OCI-LY7 (cell line): ENCODE measurements at regions not wholly inside any gene's neighbourhood (a gene's known extent, or its start where the extent isn't known, plus 50 kb on each side); places are given as distances from the start of the nearest gene placed in this dataset.

Experiments used
- BruUV-seq: library from RNA; stranded (reverse); fragments of 400-500 nt; replicated peaks from 2 replicates; lab custom pipeline; 2021; lab: Mats Ljungman, UMichigan
- CTCF ChIA-PET: fragments of 300-600 bp; sonication (Branson Sonifier 250); formaldehyde crosslinking; loops from one replicate; lab custom pipeline; 2022; ENCODE audit warnings: antibody characterized with exemption; ENCODE audit not compliant: unreplicated experiment; lab: Charles Lee
- POLR2A ChIA-PET: fragments of 300-600 bp; sonication (Branson Sonifier 250); formaldehyde crosslinking; loops from one replicate; lab custom pipeline; 2022; ENCODE audit warnings: antibody characterized with exemption; lab: Charles Lee
- DNase-seq: peaks from one replicate; pipeline ENCODE4 v3.0.0-alpha.2; 2015; ENCODE audit warnings: low spot score
- H2AFZ ChIP-seq: fragments of 200-600 bp; sonication (generic), shearing (Covaris generic); 2 replicates; pipeline ENCODE4 v1.6.1; 2014; ENCODE audit warnings: mild to moderate bottlenecking, antibody characterized with exemption, low read length, moderate library complexity
- H3K27ac ChIP-seq: fragments of 200-600 bp; sonication (generic); 2 replicates; pipeline ENCODE4 v1.5.1; 2014; ENCODE audit warnings: mixed run types, low read depth, mild to moderate bottlenecking, moderate library complexity, low read length, inconsistent platforms; ENCODE audit not compliant: poor library complexity, severe bottlenecking
- H3K36me3 ChIP-seq: fragments of 200-600 bp; sonication (generic); 2 replicates; pipeline ENCODE4 v1.6.1; 2014; ENCODE audit warnings: mild to moderate bottlenecking, antibody characterized with exemption, low read length, moderate library complexity, mixed read lengths; ENCODE audit not compliant: insufficient read depth
- H3K4me1 ChIP-seq: fragments of 200-600 bp; sonication (generic); 2 replicates; pipeline ENCODE4 v1.5.1; 2014; ENCODE audit warnings: mild to moderate bottlenecking, low read length; ENCODE audit not compliant: insufficient read depth, poor library complexity, severe bottlenecking
- H3K4me2 ChIP-seq: fragments of 200-600 bp; sonication (generic); 2 replicates; pipeline ENCODE4 v1.6.1; 2014; ENCODE audit warnings: mild to moderate bottlenecking, low read length
- H3K4me3 ChIP-seq: fragments of 200-600 bp; sonication (generic); 2 replicates; pipeline ENCODE4 v1.5.1; 2014; ENCODE audit warnings: mild to moderate bottlenecking, low read depth, low read length; ENCODE audit not compliant: poor library complexity, severe bottlenecking
- H3K79me2 ChIP-seq: fragments of 200-600 bp; sonication (generic); 2 replicates; pipeline ENCODE4 v1.6.1; 2016; ENCODE audit warnings: low read depth, mild to moderate bottlenecking, low read length, moderate library complexity, mixed read lengths; ENCODE audit not compliant: insufficient read depth
- H3K9me2 ChIP-seq: fragments of 200-600 bp; sonication (generic); 2 replicates; pipeline ENCODE4 v1.6.1; 2016; ENCODE audit warnings: mild to moderate bottlenecking, low read length, mixed read lengths; ENCODE audit not compliant: insufficient read depth
- H3K9me3 ChIP-seq: fragments of 200-600 bp; sonication (generic); 2 replicates; pipeline ENCODE4 v1.6.1; 2014; ENCODE audit warnings: mild to moderate bottlenecking, mixed run types, low read length, mixed read lengths
- H4K20me1 ChIP-seq: fragments of 200-600 bp; sonication (generic); 2 replicates; pipeline ENCODE4 v1.6.1; 2014; ENCODE audit warnings: mild to moderate bottlenecking, antibody characterized with exemption, low read length, moderate library complexity, mixed read lengths; ENCODE audit not compliant: insufficient read depth
- EZH2phosphoT487 ChIP-seq: fragments of 200-600 bp; sonication (generic); IDR thresholded peaks from 2 replicates; pipeline ENCODE4 v1.6.1; 2018; ENCODE audit warnings: low read depth, borderline replicate concordance, mild to moderate bottlenecking, mixed run types, antibody characterized with exemption, low read length, moderate library complexity, mixed read lengths
- intact Hi-C: fragments of 100-400 bp; cut with micrococcal nuclease; formaldehyde crosslinking; loops from one replicate; pipeline ENCODE4 v1.10.0; 2022; ENCODE audit not compliant: unreplicated experiment
- TF ChIP-seq, protein P1 (sequence below): fragments of 200-600 bp; sonication (generic); conservative IDR thresholded peaks from 2 replicates; pipeline ENCODE4 v1.5.1; 2014; ENCODE audit warnings: mild to moderate bottlenecking, antibody characterized with exemption, low read length, moderate library complexity, mixed read lengths

DNA sequence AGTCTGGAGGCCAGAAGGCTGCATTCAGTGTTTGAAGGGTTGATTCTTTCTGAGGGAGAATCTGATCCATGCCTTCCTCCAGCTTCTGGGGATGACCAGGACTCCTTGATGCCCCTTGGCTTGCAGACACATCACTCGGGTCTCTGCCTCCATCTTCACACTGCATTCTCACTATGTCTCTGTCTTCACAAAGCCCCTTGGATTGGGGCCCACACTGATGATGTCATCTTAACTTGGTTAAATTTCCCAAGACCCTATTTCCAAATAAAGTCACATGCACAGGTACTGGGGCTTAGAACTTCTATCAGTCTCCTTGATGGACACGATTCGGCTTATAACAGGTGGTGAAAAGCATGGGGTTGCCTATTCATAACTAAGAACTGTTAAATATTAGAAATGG lies 112.1 kb upstream of the MYOCD start:
- Histone ChIP-seq H3K4me1 (no peaks in the 10 kb centered on the region), H3K27ac (no peak overlapping the region), H3K4me2 (no peak overlapping the region), H3K9me3 (no peaks in the 10 kb centered on the region), H3K9me2 (no peaks in the 10 kb centered on the region), H3K4me3 (no peak overlapping the region), H3K79me2 (no peaks in the 10 kb centered on the region), H2AFZ (no peak overlapping the region), H3K36me3 (no peaks in the 10 kb centered on the region), H4K20me1 (no peaks in the 10 kb centered on the region)
- ChIA-PET POLR2A (interaction anchor here (0.5 kb wide), 1 partner anchor 146 kb away, joined by 4 read pairs; no protein-coding TSS in a partner anchor), CTCF (no interaction called here)
- BruUV-seq: no TSS peak
- TF ChIP-seq EZH2phosphoT487: no peak
- TF ChIP-seq, protein P1, sequence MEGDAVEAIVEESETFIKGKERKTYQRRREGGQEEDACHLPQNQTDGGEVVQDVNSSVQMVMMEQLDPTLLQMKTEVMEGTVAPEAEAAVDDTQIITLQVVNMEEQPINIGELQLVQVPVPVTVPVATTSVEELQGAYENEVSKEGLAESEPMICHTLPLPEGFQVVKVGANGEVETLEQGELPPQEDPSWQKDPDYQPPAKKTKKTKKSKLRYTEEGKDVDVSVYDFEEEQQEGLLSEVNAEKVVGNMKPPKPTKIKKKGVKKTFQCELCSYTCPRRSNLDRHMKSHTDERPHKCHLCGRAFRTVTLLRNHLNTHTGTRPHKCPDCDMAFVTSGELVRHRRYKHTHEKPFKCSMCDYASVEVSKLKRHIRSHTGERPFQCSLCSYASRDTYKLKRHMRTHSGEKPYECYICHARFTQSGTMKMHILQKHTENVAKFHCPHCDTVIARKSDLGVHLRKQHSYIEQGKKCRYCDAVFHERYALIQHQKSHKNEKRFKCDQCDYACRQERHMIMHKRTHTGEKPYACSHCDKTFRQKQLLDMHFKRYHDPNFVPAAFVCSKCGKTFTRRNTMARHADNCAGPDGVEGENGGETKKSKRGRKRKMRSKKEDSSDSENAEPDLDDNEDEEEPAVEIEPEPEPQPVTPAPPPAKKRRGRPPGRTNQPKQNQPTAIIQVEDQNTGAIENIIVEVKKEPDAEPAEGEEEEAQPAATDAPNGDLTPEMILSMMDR: no peak
- DNase-seq: no peak
- intact Hi-C loops: no loop called here

DNA sequence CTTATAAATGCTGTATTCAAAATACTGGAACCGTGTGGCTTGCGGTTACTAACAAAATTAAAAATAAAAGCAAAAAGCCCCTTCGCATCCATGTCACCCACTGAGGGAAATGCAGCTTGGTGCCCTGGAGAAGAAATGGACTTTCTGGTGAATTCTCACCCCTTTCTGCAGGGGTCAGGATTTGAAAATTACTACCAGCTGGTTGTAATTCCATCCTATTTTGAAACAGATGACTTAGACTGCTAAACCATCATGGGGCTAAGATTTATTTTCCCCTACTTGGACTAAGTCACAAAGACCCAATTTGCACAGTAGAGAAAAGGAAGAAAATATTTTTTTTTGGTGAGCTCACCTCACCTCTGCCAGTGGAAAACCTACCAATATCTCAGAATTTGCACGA lies 111.4 kb upstream of the MYOCD start:
- ChIA-PET CTCF (no interaction called here), POLR2A (interaction anchor here (0.5 to 0.6 kb wide), 3 partner anchors 28 to 146 kb away, joined by 3 to 4 read pairs (median 4); no protein-coding TSS in a partner anchor)
- no peak for DNase-seq
- H3K4me3 ChIP-seq: no peak overlapping the region
- H3K27ac ChIP-seq: no peak overlapping the region
- TF ChIP-seq, protein P1: no peak
- no peak for TF ChIP-seq EZH2phosphoT487
- H3K4me2 ChIP-seq: no peak overlapping the region
- H3K9me2 ChIP-seq: no peaks in the 10 kb centered on the region
- H3K9me3 ChIP-seq: no peaks in the 10 kb centered on the region
- H3K79me2 ChIP-seq: no peaks in the 10 kb centered on the region
- BruUV-seq: no TSS peak
- H4K20me1 ChIP-seq: no peaks in the 10 kb centered on the region
- no peaks in the 10 kb centered on the region for H3K4me1 ChIP-seq
- no peaks in the 10 kb centered on the region for H3K36me3 ChIP-seq
- intact Hi-C loops: no loop called here
- H2AFZ ChIP-seq: no peak overlapping the region

DNA sequence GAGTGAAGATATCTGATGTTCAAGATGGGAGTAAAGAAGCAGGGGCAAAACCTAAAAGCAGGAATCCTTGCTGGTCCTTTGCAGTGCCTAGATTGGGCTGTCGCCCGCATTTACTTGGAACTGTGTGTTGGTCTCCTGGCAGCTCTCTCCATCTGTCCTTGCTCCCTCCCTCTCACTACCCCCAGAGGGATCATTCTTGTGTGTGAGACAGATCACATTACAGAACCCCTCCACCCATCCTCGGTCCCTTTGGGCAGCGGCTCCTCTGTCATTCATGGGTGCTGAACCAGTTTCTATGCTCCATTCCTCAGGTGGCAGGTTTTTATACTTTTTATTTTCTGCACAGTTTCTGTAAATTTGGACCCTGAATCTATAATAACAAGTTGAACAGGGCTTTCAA lies 99.4 kb upstream of the MYOCD start:
- H3K4me2 ChIP-seq: no peak overlapping the region
- intact Hi-C loops: loop anchor here (10.0 kb wide), 1 partner anchor 59 kb away; no protein-coding TSS in a partner anchor
- H3K27ac ChIP-seq: no peak overlapping the region
- H3K36me3 ChIP-seq: no peaks in the 10 kb centered on the region
- no peaks in the 10 kb centered on the region for H3K9me2 ChIP-seq
- no TSS peak for BruUV-seq
- DNase-seq: no peak
- no peak for TF ChIP-seq EZH2phosphoT487
- TF ChIP-seq, protein P1: no peak
- H3K79me2 ChIP-seq: no peaks in the 10 kb centered on the region
- ChIA-PET CTCF (no interaction called here), POLR2A (interaction anchor here (0.6 kb wide), 1 partner anchor 1105 kb away, joined by 7 read pairs; no protein-coding TSS in a partner anchor)
- H3K4me1 ChIP-seq: no peaks in the 10 kb centered on the region
- H3K9me3 ChIP-seq: no peaks in the 10 kb centered on the region
- H2AFZ ChIP-seq: no peak overlapping the region
- H4K20me1 ChIP-seq: no peaks in the 10 kb centered on the region
- H3K4me3 ChIP-seq: no peak overlapping the region
